ENCODE measurements at regions not wholly inside any gene's neighbourhood (a gene's known extent, or its start where the extent isn't known, plus 50 kb on each side); places are given as distances from the start of the nearest gene placed in this dataset.

DNA sequence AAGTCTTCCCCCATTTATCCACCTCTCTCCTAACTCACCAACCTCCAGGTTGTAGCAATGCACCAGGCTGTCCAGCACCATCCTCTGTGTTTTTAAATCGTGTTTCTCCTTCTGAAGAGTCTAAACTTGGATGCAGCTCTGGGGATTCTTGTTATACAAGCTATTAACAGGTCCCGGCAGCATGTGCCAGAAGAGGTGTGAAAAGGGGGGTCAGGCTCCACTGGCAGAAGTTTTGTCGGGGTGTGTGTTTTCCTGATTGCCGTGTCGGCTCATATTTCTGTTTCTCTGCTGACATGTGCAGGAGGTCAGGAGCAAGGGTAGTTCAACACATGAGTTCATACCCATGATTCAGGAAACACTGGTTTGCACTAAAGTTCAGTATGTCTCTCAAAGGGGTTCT lies 658.6 kb upstream of the CAMK1G start:
- no peak overlapping the region for H3K4me3 ChIP-seq (ENCODE audit: low read length)
- no peak for DNase-seq (ENCODE audit: low read depth, low spot score)

GRCh38 chr1:208928349-208929010 lies 655.0 kb upstream of the CAMK1G start:
- no peak for DNase-seq (ENCODE audit: low read depth, low spot score)
- no peak overlapping the region for H3K4me3 ChIP-seq (ENCODE audit: low read length)

GRCh38 chr1:208929575-208929974 lies 653.9 kb upstream of the CAMK1G start:
- DNase-seq (ENCODE audit: low read depth, low spot score) = no peak
- no peak overlapping the region for H3K4me3 ChIP-seq (ENCODE audit: low read length)

- H3K4me3 ChIP-seq (ENCODE audit: low read length) = no peak overlapping the region
- DNase-seq (ENCODE audit: low read depth, low spot score) = no peak
Observed at GRCh38 chr1:208931936-208932335, 651.6 kb upstream of the CAMK1G start.

- H3K4me3 ChIP-seq (ENCODE audit: low read length) = no peak overlapping the region
- DNase-seq (ENCODE audit: low read depth, low spot score) = no peak
Observed at GRCh38 chr1:208933984-208934525, 649.5 kb upstream of the CAMK1G start.

DNA sequence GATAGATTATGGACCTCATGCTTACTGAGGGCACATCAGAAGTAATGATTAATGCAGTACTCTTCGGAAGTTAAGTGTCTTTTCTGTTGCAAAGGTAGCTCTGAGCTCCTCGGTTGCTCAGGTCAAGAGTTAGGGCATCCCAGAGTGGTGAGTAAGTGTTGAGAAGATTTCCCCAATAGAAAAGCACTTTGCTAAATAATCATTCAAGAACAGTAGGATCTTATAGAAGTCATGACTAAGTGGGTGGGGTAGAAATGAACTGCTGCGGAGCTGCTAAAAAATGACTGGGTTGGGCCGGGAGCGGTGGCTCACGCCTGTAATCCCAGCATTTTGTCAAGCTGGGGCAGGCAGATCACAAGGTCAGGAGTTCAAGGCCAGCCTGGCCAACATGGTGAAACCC lies 648.6 kb upstream of the CAMK1G start:
- no peak for DNase-seq (ENCODE audit: low read depth, low spot score)

DNA sequence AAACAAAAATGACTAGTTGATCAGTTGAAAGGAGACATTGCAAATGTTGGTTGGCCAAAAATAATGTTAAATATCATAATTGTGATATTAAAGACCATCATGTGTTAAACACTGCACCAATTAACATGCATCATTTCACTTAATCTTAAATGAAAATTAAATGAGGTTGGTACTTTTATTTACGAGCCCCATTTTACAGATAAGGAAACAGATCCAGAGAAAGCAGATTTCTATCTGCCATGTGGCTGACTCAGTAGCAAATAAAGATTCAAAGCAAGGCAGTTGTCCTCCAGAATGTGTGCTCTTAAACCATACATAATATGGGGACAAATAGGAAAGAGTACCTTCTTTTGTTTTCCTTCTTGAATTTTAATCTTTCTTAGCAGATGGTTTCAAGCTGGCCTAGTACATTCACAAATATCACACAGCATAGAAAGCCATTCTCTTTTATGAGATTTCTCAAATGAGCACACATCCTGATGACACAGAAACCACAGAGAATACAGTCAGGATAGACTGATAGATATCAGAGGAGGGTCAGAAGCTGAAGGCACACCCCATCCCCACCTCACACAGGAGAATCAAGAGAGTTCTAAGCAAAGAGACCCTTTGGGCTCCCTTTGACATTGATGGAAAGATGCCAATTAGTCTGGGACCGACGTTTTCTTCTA lies 647.9 kb upstream of the CAMK1G start:
- DNase-seq (ENCODE audit: low read depth, low spot score) = no peak
- no peak overlapping the region for H3K4me3 ChIP-seq (ENCODE audit: low read length)

More for the DNA sequence above, 648.6 kb upstream of the CAMK1G start:
- no peak overlapping the region for H3K4me3 ChIP-seq (ENCODE audit: low read length)

- no peak for DNase-seq (ENCODE audit: low read depth, low spot score)
- H3K4me3 ChIP-seq (ENCODE audit: low read length) = no peak overlapping the region
Observed at GRCh38 chr1:208939537-208940085, 643.9 kb upstream of the CAMK1G start.

- no peak overlapping the region for H3K4me3 ChIP-seq (ENCODE audit: low read length)
- no peak for DNase-seq (ENCODE audit: low read depth, low spot score)
Observed at GRCh38 chr1:208942394-208943130, 641.0 kb upstream of the CAMK1G start.

DNA sequence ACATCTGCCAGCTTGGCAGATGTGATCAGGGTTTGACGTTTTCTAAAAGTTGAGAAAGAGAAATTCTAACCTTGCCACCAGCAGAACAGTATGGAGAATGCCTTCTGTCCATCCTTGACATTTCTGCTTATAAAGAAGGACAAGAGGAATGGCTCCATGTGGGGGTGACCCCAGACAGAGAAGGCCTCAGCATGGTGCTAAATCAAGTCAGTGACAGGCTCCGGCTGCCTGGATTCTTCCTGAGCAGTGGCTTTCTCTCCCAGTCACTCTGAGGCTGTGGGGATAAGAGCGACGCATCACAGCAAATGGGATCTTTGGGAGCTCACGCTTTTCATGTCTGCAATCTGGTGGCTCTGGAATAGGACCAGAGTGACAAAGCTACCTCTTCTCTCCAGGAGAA lies 640.2 kb upstream of the CAMK1G start:
- no peak for DNase-seq (ENCODE audit: low read depth, low spot score)
- no peak overlapping the region for H3K4me3 ChIP-seq (ENCODE audit: low read length)

DNA sequence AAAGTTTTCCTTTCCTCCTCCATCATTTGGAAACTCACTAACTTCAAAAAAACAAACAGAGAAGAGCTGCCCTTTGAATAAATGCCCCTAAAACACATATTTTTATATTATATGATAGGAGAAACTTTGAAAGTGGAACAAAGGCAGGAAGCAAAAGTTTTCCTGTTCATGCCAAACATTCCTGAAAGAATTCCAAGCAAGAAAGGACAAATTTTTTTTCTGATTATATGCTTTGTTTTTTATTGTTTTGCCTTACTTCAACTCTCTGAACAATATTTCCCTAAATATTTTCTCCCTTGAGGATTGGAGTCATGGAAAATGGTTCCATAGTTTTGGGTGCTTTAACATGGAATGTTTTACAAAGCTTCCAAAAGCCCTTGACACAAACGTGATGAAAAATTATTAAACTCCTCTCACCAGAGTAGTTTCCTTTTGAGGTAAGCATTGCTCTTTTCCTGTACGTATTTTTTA lies 638.5 kb upstream of the CAMK1G start:
- H3K4me3 ChIP-seq (ENCODE audit: low read length) = no peak overlapping the region
- DNase-seq (ENCODE audit: low read depth, low spot score) = no peak

GRCh38 chr1:208950206-208950605 lies 633.3 kb upstream of the CAMK1G start:
- no peak overlapping the region for H3K4me3 ChIP-seq (ENCODE audit: low read length)
- no peak for DNase-seq (ENCODE audit: low read depth, low spot score)

DNA sequence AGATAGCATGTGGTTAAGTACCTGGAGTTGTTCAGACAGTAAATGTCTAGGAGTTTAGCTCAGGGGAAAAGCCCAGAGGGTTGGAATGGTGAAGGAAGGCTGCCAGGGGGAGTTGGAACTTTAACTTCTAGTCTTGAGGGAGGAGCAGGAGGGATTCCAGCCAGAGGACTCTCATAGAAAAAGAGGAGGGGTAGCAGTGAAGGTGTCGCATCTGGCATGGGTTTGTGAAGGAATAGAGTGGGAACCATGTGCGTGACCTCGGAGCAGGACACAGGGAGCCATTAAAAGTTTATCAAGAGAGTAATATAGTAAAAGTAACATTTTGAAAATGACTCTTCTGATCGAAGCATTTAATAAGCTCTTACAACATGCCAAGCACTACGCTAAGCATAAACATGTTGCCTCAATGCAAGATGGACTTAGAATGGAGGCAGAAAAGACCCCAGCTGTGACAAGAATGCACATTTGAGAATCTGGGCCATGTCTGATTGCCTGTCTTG lies 632.4 kb upstream of the CAMK1G start:
- no peak overlapping the region for H3K4me3 ChIP-seq (ENCODE audit: low read length)
- no peak for DNase-seq (ENCODE audit: low read depth, low spot score)

DNA sequence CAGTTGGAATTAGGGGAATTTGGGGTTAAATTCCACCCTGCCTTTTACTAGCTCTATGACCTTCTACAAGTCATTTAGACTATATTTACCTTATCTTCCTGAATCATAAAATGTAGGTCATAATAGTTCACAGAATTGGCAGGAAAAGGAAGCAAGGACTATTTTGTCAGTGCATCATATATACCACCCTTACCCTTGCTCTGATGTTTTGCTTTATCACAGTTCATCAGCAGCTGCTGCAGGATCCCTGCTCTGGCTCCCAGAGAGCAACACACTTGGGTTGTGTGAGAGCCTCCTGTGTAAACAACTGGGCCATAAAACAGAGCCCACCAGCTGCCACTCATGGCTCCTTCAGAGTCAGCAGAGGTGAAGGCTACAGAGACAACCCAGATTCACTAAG lies 631.6 kb upstream of the CAMK1G start:
- H3K4me3 ChIP-seq (ENCODE audit: low read length) = no peak overlapping the region
- no peak for DNase-seq (ENCODE audit: low read depth, low spot score)

- DNase-seq (ENCODE audit: low read depth, low spot score) = no peak
- H3K4me3 ChIP-seq (ENCODE audit: low read length) = no peak overlapping the region
Observed at GRCh38 chr1:208962867-208963266, 620.6 kb upstream of the CAMK1G start.

DNA sequence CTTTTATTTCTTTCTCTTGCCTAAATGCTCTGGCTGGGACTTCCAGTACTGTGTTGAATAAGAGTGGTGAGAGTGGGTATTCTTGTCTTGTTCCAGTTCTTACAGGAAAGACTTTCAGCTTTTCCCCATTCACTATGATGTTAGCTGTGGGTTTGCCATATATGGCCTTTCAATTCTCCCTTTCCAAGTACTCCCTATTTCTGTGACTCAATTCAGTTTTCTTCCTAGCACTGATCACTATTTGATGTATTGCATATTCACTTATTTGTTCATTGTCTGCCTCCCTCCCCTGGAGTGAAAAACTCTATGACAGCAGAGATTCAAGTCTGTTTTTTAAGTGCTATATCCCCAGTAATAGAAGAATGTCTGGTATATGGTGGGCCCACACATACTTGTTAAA lies 618.2 kb upstream of the CAMK1G start:
- no peak overlapping the region for H3K4me3 ChIP-seq (ENCODE audit: low read length)
- no peak for DNase-seq (ENCODE audit: low read depth, low spot score)

DNA sequence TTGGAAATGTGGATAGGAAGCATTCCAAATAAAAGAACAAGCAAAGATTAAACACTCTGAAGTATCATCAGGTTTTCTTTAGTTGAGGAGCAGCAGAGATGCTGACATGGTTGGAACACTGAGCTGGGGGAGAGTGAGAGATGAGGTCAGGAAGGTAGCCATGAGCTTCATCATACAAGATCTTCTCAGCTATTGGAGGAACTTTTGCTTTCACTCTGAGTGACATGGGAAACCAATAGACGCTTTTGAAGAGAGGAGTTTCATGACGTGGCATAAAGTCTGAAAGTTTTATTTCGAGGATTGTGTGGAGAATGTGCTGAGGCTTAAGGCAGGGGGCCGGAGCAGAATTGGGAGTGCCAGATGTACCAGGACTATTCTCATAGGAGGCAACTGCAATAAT lies 616.2 kb upstream of the CAMK1G start:
- no peak overlapping the region for H3K4me3 ChIP-seq (ENCODE audit: low read length)
- no peak for DNase-seq (ENCODE audit: low read depth, low spot score)

DNA sequence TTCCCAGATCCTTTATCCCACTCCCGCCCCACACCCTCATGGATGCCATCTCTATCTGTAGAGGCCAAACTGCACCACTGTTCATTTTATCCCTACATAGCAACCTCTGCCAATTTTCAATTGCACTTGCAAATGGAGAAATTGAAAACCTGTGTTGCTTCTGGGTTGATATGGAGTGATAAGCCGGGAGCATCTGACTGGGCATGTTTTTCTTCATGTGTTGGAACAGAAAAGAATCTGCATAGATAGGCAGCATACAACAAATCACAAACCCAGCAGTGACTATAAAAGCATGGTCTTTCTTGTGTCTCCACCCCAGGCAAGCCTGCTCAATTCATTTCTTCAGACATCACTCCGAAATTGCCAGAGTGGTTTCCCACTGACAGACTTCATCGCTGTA lies 608.8 kb upstream of the CAMK1G start:
- DNase-seq (ENCODE audit: low read depth, low spot score) = no peak
- no peak overlapping the region for H3K4me3 ChIP-seq (ENCODE audit: low read length)

GRCh38 chr1:208975456-208975855 lies 608.1 kb upstream of the CAMK1G start:
- no peak for DNase-seq (ENCODE audit: low read depth, low spot score)

DNA sequence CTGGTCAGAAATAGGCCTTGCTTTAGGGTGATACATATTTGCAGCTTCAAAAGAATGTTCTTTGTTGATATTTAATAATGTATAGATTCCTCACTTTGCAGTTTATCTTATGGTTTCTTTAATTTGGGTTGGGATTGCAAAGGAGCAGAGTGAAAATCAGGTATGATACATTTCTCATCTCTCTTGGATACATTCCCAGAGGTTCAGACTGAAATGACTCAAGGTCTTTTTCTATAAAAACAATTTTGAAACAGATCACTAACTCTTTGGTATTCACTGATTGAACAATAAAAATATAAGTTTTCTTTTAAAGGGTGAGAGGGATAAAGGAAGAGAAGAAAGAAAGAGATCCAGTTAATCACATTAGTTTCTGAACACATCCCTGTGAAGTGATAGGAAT lies 606.5 kb upstream of the CAMK1G start:
- no peak for DNase-seq (ENCODE audit: low read depth, low spot score)
- no peak overlapping the region for H3K4me3 ChIP-seq (ENCODE audit: low read length)

More at GRCh38 chr1:208975456-208975855, 608.1 kb upstream of the CAMK1G start:
- no peak overlapping the region for H3K4me3 ChIP-seq (ENCODE audit: low read length)
